ENCODE measurements at regions not wholly inside any gene's neighbourhood (a gene's known extent, or its start where the extent isn't known, plus 50 kb on each side); places are given as distances from the start of the nearest gene placed in this dataset.

GRCh38 chr12:3995306-3995705 lies 122.1 kb upstream of the PARP11 start:
- intact Hi-C loops (cut with DNase I, micrococcal nuclease), result no loop called here
- ATAC-seq (no peak), DNase-seq (no peak)

DNA sequence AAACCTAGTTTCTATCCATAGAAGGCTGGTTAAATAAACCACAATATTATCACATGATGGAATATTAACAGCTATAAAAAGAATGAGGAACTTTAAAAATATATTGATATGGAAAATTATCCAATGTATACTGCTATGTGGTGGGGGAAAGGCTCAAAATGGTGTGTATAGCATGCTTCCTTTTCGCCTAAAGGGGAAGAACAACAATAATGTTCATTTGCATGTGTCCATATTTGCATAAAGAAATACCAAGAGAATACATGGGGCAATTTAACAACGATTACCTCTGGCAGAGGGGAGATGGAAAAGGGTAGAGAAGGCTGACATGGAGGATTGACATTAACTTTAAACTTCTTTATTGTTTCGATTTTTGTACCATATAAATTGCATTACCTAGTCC lies 121.3 kb upstream of the PARP11 start:
- ATAC-seq (no peak), DNase-seq (no peak)
- intact Hi-C loops (cut with DNase I, micrococcal nuclease), result loop anchor here in 1 of 2 donors (5.0 kb wide), 1 partner anchor 283 kb away; no protein-coding TSS in a partner anchor

GRCh38 chr12:3992945-3993344 lies 119.7 kb upstream of the PARP11 start:
- ATAC-seq (no peak), DNase-seq (no peak)
- intact Hi-C loops (cut with DNase I, micrococcal nuclease), result loop anchor here in 1 of 2 donors (5.0 kb wide), 1 partner anchor 284 kb away; no protein-coding TSS in a partner anchor

DNA sequence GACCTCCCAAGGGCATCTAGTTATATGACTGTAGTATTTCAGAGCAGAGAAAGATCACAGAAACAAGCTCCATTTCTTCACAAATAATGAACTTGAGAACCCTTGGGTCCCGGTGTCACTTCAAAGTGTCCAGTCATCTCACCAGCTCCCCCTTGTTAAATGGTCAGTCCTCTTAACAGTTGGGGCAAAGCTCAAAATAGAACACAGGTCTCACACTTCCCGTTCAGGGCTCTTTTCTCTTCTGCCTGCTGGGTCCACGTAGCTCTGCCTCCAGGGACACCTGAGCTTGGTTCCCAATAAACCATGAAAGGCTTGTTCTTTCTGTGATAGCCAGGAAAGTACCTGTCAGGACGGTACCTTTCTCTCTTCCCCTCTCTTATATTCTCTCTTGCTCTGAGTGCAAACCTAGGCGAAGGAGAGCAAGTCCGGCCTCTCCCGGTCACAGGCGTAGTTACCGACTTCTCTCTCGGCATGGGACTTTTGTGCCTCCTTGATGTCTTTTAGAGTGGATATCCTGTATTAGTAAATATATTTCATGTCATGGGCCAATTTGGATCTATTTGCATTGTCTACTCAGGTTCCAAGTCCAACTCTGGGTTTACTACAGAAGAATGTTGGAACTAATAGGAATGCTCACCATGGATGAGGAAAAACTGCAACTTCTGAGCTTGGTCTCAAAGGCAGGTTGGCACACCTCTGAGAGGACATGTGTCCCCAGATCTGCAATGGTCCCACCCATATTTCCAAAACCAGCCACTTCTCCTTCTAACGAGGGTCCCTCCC lies 118.8 kb upstream of the PARP11 start:
- intact Hi-C loops (cut with DNase I, micrococcal nuclease), result loop anchor here in 1 of 2 donors (5.0 kb wide), 1 partner anchor 285 kb away; no protein-coding TSS in a partner anchor
- ATAC-seq (no peak), DNase-seq (no peak)

- intact Hi-C loops (cut with DNase I, micrococcal nuclease), result loop anchor here in 1 of 2 donors (5.0 kb wide), 1 partner anchor 287 kb away; no protein-coding TSS in a partner anchor
- DNase-seq (no peak), ATAC-seq (no peak)
Observed at GRCh38 chr12:3990501-3991280, 117.5 kb upstream of the PARP11 start.

GRCh38 chr12:3989218-3989550 lies 116.0 kb upstream of the PARP11 start:
- DNase-seq, result no peak
- intact Hi-C loops (cut with DNase I, micrococcal nuclease), result no loop called here
- ATAC-seq, result no peak

DNA sequence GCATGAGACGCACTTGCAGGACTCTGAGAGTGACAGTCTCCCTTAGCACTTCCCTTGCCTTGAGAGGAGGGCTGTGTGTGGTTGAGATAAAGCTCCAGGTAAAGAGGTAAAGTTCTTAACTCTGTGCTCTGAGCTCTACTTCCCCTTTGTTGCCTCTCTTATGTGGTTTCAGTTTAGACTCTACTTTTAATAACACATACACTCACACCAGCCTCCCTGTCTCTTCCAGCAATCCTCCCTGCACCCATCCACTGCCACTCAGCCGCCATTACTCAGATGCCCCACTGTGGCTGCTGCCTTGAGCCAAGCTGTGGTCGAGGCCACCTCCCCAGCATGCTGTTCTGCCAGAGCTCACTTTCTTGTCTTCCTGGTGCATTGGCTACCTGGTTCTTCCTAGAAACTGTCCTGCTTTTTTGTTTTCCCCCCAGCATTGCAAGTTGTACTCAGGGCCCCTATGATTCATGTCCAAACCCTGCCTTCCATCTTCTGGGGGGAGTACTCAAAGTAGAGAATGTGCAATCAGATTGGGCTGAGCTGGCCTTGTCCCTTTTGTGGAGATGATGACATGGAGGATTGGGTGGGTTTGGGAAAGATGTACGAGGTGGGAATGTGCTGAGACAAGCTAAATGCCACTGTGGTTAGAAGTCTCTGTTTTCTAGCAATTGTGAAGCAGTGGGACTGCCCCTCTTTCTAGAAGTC lies 115.5 kb upstream of the PARP11 start:
- ATAC-seq (no peak), DNase-seq (no peak)
- intact Hi-C loops (cut with DNase I, micrococcal nuclease), result no loop called here

DNA sequence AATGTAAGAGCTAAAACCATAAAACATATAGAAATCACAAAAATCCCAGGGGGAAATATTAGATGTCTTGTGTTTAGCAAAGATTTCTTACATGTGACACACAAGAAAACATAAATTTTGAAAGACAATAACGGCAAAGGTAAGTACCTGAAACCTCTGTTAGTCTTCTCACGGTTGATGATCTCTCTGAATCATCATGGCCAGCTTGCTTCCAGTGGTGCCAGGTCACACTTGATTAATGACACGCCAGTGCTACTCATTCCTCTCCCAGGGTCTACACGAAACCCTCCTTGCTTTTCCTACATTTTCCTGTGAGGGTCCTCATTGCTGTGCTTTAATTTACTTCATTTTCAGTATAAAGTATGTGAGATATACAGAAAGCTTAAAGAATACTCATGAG lies 114.4 kb upstream of the PARP11 start:
- intact Hi-C loops (cut with DNase I, micrococcal nuclease), result no loop called here
- DNase-seq (no peak), ATAC-seq (no peak)

- DNase-seq (no peak), ATAC-seq (no peak)
- intact Hi-C loops (cut with DNase I, micrococcal nuclease), result no loop called here
Observed at GRCh38 chr12:3980504-3981272, 107.5 kb upstream of the PARP11 start.

- no peak for ATAC-seq
- no peak for DNase-seq
- intact Hi-C loops (cut with DNase I, micrococcal nuclease), result no loop called here
Observed at GRCh38 chr12:3977621-3978020, 104.4 kb upstream of the PARP11 start.

DNA sequence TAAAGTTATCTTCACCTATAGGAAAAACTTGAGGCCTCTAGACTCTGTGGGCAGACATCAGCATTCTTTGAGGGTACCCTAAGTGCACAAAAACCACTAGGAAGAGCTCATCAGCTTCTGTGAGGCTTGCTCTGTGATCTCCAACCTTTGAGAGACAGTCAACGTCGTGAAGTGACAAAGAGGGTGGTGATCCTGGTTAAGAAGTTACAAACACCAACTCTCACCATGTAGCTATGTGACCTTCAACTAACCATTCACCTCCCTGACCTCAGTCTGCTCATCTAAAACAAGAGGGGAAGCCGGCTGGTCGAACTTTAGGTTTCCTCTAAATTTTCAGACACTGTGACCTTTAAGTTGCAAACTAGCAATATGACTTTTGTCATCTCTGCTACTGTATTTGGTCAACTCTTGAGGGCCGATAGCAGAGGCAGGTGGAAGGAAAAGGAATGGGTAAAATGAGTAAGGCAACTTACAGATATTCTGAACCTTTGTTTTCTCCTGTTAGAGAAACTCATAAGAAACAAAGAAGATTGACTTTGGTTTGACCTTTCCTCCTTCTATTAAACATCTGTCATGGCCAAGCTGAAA lies 103.2 kb upstream of the PARP11 start:
- intact Hi-C loops (cut with DNase I, micrococcal nuclease), result no loop called here

DNA sequence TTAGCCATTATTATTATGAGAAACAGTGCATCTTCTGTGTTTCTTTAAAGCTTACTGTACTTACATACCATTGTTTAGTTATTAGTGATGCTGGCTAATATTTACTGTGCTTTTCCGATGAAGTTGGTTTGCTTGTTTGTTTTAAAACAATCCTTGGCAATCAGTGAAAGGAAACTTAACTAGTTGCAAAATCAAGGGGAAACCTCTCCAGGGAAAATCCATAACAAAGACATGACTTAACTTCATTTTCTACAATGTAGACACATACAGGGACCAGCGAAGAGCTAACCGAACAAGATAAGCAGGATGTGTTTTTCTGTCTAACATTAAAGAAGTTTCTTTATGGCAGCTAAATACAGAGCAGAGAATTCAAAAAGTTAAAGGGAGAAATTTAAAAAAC lies 102.5 kb upstream of the PARP11 start:
- intact Hi-C loops (cut with DNase I, micrococcal nuclease), result no loop called here
- no peak for DNase-seq
- ATAC-seq, result no peak

More for the DNA sequence above, 103.2 kb upstream of the PARP11 start:
- no peak for DNase-seq
- ATAC-seq, result no peak

DNA sequence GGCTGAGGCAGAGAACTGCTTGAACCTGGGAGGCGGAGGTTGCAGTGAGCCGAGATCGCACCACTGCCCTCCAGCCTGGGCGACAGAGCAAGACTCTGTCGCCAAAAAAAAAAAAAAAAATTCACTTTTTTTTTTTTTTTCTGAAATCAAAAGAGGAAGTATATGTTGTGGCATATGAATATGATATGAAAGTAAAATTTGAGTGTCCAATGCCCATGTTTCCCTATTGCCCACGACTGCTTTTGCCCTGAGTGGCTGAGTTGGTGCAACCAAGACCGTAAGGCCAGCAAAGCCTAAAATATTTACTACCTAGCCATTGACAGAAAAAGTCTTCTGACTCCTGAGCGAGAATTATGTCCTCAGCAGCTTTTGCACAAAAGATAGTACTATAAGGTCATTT lies 101.7 kb upstream of the PARP11 start:
- intact Hi-C loops (cut with DNase I, micrococcal nuclease), result no loop called here
- DNase-seq (no peak), ATAC-seq (no peak)

DNA sequence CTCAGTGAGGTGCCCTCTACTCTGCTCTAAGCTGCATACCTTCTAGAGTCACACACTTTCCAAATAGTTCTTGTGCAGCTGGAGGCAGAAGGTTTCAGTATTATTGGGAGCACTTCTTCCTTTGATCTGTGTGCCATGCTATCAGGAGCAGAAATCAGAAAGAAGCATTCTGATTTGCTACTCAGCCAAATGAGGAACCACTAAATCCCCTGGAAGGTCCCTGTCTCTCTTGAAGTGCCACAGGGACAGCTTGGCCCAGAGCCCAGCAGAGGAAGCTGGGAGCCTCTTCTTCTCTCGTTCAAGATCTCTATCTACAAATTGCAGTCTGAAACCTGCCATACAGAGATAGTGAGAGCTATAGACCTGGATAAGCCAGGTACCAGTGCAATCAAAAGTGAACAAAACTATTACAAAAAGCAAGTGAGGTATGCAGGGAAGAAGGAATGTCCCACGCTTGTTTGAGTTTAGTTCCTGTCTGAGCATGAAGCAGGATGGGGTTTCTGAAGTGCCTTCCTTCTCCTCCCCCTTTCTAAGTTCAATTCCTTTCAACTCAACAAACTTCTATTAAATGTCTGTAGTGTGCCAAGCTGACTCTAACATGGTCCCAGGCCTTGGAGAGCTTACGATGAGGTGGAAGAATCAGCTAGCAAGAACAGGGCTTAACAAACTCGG lies 100.9 kb upstream of the PARP11 start:
- intact Hi-C loops (cut with DNase I, micrococcal nuclease), result no loop called here
- no peak for ATAC-seq

DNA sequence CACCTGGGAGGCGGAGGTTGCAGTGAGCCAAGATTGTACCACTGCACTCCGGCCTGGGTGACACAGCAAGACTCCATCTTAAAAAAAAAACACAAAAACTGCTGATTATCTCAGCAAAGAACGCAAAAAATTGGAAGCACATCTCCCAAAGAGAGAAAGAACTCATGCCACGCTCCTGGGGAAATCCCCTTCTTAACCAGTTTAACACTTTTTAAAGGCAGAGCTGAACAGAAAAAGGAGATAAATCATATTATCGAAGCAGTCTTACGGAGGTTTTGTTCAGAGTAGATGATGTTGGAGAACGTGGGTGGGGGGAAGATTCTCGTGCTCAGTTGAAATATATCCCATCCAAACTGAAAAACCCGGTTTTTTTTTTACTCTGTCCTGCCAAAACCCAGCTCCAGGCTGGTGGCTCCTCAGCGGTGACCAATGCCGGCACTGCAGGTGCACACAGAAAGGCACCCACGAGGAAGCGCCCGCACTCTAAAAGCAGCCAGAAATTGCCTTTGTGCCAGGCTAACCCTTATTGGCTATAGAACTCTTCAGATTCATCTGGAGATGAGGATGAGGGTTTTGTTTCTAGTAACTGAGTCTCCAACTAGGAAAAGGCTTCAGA lies 100.2 kb upstream of the PARP11 start:
- DNase-seq, result no peak
- ATAC-seq, result no peak
- intact Hi-C loops (cut with DNase I, micrococcal nuclease), result no loop called here

More for the DNA sequence above, 100.9 kb upstream of the PARP11 start:
- DNase-seq, result no peak

DNA sequence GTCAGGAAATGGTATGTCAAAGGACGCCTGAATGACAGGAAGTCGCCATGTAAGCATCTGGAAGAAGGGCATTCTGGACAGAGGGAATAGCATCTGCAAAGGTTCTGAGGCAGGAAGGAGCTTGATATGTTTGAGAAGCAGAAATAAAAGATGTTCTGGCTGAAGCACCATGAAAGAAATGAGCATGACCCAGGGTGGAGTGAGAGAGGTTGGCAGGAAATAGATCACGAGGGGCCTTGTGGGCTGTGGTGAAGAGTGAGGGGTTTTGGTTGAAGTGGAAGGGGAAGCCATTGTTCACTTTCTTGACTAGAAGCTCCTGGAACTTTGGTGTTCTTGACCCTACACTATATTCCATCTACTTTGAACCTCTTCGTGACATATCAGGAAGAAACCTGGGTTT lies 99.4 kb upstream of the PARP11 start:
- intact Hi-C loops (cut with DNase I, micrococcal nuclease), result no loop called here
- ATAC-seq, result no peak
- DNase-seq, result no peak

DNA sequence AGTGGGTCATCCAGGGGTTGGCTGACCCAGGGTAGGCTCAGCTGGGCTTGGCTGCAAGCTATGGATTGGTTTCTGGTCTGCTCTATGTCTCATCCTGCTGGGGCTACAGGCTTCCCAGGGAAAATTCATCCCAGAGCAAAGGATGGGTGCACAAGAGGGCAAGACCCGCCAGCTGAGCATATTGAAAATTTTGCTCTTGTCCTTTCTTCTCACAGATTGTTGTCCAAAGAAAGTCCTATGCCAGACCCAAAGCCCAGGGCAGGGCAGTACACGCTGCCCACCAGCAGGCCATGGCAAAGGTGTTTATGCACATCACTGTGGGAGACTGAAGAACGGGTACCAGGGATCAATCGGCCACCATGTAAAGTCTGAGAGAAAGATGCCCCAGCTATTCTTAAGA lies 95.3 kb upstream of the PARP11 start:
- ATAC-seq, result no peak
- intact Hi-C loops (cut with DNase I, micrococcal nuclease), result no loop called here

More for the DNA sequence above, 95.3 kb upstream of the PARP11 start:
- no peak for DNase-seq

Data from left colon (tissue), 2 donors.